DMS53 treated with DMSO at 0.1 percent for 48 hours (cell line): ENCODE measurements at regions not wholly inside any gene's neighbourhood (a gene's known extent, or its start where the extent isn't known, plus 50 kb on each side); places are given as distances from the start of the nearest gene placed in this dataset.
"Not testable (repeated sequence)": the region's sequence is repeated elsewhere in the genome, so short reads cannot be mapped to it uniquely, and the experiment has no call there.

Experiments used
- DNase-seq: peaks from one replicate; lab custom pipeline; 2025; ENCODE audit not compliant: unreplicated experiment; lab: John Stamatoyannopoulos, UW

- no peak for DNase-seq
These were observed 265.8 kb upstream of the TRPC7 start for GRCh38 chr5:136631186-136631585.

GRCh38 chr5:136629125-136629792 is 263.9 kb upstream of the TRPC7 start:
- DNase-seq, result no peak

GRCh38 chr5:136626531-136626930 is 261.2 kb upstream of the TRPC7 start:
- DNase-seq, result no peak

- no peak for DNase-seq
These were observed 257.4 kb upstream of the TRPC7 start for GRCh38 chr5:136622747-136623146.

GRCh38 chr5:136621743-136622142 is 256.4 kb upstream of the TRPC7 start:
- no peak for DNase-seq

- no peak for DNase-seq
These were observed 255.3 kb upstream of the TRPC7 start for GRCh38 chr5:136620621-136621020.

GRCh38 chr5:136620016-136620419 is 254.7 kb upstream of the TRPC7 start:
- no peak for DNase-seq

GRCh38 chr5:136619556-136619955 is 254.2 kb upstream of the TRPC7 start:
- DNase-seq, result no peak

- DNase-seq, result no peak
These were observed 250.1 kb upstream of the TRPC7 start for GRCh38 chr5:136615251-136616119.

- DNase-seq, result no peak
These were observed 247.9 kb upstream of the TRPC7 start for GRCh38 chr5:136613230-136613629.

- DNase-seq, result no peak
These were observed 240.3 kb upstream of the TRPC7 start for GRCh38 chr5:136605638-136606037.

- DNase-seq, result no peak
These were observed 235.0 kb upstream of the TRPC7 start for GRCh38 chr5:136600306-136600705.

GRCh38 chr5:136598802-136599404 is 233.6 kb upstream of the TRPC7 start:
- DNase-seq, result no peak

- DNase-seq, result no peak
These were observed 229.1 kb upstream of the TRPC7 start for GRCh38 chr5:136594416-136594815.

- DNase-seq, result no peak
These were observed 225.2 kb upstream of the TRPC7 start for GRCh38 chr5:136590581-136590980.

GRCh38 chr5:136586196-136586595 is 220.9 kb upstream of the TRPC7 start:
- no peak for DNase-seq

- no peak for DNase-seq
These were observed 219.1 kb upstream of the TRPC7 start for GRCh38 chr5:136584474-136584873.

- no peak for DNase-seq
These were observed 213.9 kb upstream of the TRPC7 start for GRCh38 chr5:136579238-136579637.

GRCh38 chr5:136569875-136570274 is 204.5 kb upstream of the TRPC7 start:
- DNase-seq, result not testable (repeated sequence)

GRCh38 chr5:136565457-136565856 is 200.1 kb upstream of the TRPC7 start:
- DNase-seq, result not testable (repeated sequence)

GRCh38 chr5:136565050-136565449 is 199.7 kb upstream of the TRPC7 start:
- DNase-seq, result not testable (repeated sequence)

- DNase-seq, result not testable (repeated sequence)
These were observed 199.1 kb upstream of the TRPC7 start for GRCh38 chr5:136564431-136564830.
